ENCODE measurements at regions not wholly inside any gene's neighbourhood (a gene's known extent, or its start where the extent isn't known, plus 50 kb on each side); places are given as distances from the start of the nearest gene placed in this dataset.

GRCh38 chr1:110260194-110260593, 50.1 kb downstream of the KCNC4 start:
- no peak overlapping the region for H3K27ac Mint-ChIP-seq
- POLR2A ChIA-PET: no interaction called here
- no peak overlapping the region for H3K4me3 Mint-ChIP-seq
- CTCF ChIA-PET: no interaction called here
- H3K27ac ChIP-seq (ENCODE audit: low read depth, low read length): no peak overlapping the region
- H3K4me1 ChIP-seq (ENCODE audit: insufficient read depth, low read length): no peaks in the 10 kb centered on the region
- H3K4me3 ChIP-seq (ENCODE audit: low read length): no peak overlapping the region
- no peaks in the 10 kb centered on the region for H3K36me3 ChIP-seq (ENCODE audit: insufficient read depth, low read length)
- no peaks in the 10 kb centered on the region for H3K27me3 ChIP-seq (ENCODE audit: insufficient read depth, low read length, poor library complexity, severe bottlenecking)
- no peak for DNase-seq
- peaks cover 0 to 12% of the 10 kb centered on the region in 2 donors for H3K27me3 Mint-ChIP-seq
- no peaks in the 10 kb centered on the region for H3K4me1 Mint-ChIP-seq
- no peaks in the 10 kb centered on the region for H3K36me3 Mint-ChIP-seq
- no peaks in the 10 kb centered on the region for H3K9me3 ChIP-seq (ENCODE audit: low read length)
- no peaks in the 10 kb centered on the region for H3K9me3 Mint-ChIP-seq

- Mint-ChIP-seq H3K27ac (no peak overlapping the region), H3K36me3 (no peaks in the 10 kb centered on the region), H3K4me1 (no peaks in the 10 kb centered on the region), H3K9me3 (no peaks in the 10 kb centered on the region), H3K27me3 (peaks cover 6 to 19% of the 10 kb centered on the region in 2 donors), H3K4me3 (no peak overlapping the region)
- Histone ChIP-seq H3K36me3 (ENCODE audit: insufficient read depth, low read length) (no peaks in the 10 kb centered on the region), H3K27me3 (ENCODE audit: insufficient read depth, low read length, poor library complexity, severe bottlenecking) (peaks cover 3% of the 10 kb centered on the region), H3K9me3 (ENCODE audit: low read length) (no peaks in the 10 kb centered on the region), H3K27ac (ENCODE audit: low read depth, low read length) (no peak overlapping the region), H3K4me1 (ENCODE audit: insufficient read depth, low read length) (no peaks in the 10 kb centered on the region), H3K4me3 (ENCODE audit: low read length) (no peak overlapping the region)
- ChIA-PET POLR2A (no interaction called here), CTCF (interaction anchor here (1.9 kb wide), 1 partner anchor 59 kb away, joined by 5 read pairs; no protein-coding TSS in a partner anchor)
- DNase-seq: no peak
These were observed 52.2 kb downstream of the KCNC4 start for GRCh38 chr1:110262296-110262695.

- DNase-seq: no peak
- Mint-ChIP-seq H3K9me3 (no peaks in the 10 kb centered on the region), H3K4me3 (no peak overlapping the region), H3K27me3 (peaks cover 6 to 19% of the 10 kb centered on the region in 2 donors), H3K36me3 (no peaks in the 10 kb centered on the region), H3K27ac (no peak overlapping the region), H3K4me1 (no peaks in the 10 kb centered on the region)
- no peaks in the 10 kb centered on the region for H3K9me3 ChIP-seq (ENCODE audit: low read length)
- H3K4me1 ChIP-seq (ENCODE audit: insufficient read depth, low read length): no peaks in the 10 kb centered on the region
- H3K36me3 ChIP-seq (ENCODE audit: insufficient read depth, low read length): no peaks in the 10 kb centered on the region
- ChIA-PET CTCF (interaction anchor here (1.0 to 1.9 kb wide), 2 partner anchors 55 to 60 kb away, joined by 3 to 5 read pairs; no protein-coding TSS in a partner anchor), POLR2A (interaction anchor here (0.5 kb wide), 1 partner anchor 551 kb away, joined by 6 read pairs; the partner anchor contains the start of gene GSTM5)
- no peak overlapping the region for H3K4me3 ChIP-seq (ENCODE audit: low read length)
- no peak overlapping the region for H3K27ac ChIP-seq (ENCODE audit: low read depth, low read length)
- peaks cover 3% of the 10 kb centered on the region for H3K27me3 ChIP-seq (ENCODE audit: insufficient read depth, low read length, poor library complexity, severe bottlenecking)
These were observed 52.9 kb downstream of the KCNC4 start for GRCh38 chr1:110262846-110263631.

- Histone ChIP-seq H3K9me3 (ENCODE audit: low read length) (no peaks in the 10 kb centered on the region), H3K27me3 (ENCODE audit: insufficient read depth, low read length, poor library complexity, severe bottlenecking) (peaks cover 3% of the 10 kb centered on the region), H3K36me3 (ENCODE audit: insufficient read depth, low read length) (no peaks in the 10 kb centered on the region), H3K4me1 (ENCODE audit: insufficient read depth, low read length) (no peaks in the 10 kb centered on the region), H3K4me3 (ENCODE audit: low read length) (no peak overlapping the region), H3K27ac (ENCODE audit: low read depth, low read length) (no peak overlapping the region)
- Mint-ChIP-seq H3K9me3 (no peaks in the 10 kb centered on the region), H3K27ac (no peak overlapping the region), H3K4me3 (no peak overlapping the region), H3K36me3 (no peaks in the 10 kb centered on the region), H3K27me3 (peaks cover 6 to 15% of the 10 kb centered on the region in 2 donors), H3K4me1 (no peaks in the 10 kb centered on the region)
- POLR2A ChIA-PET: no interaction called here
- no peak for DNase-seq
- CTCF ChIA-PET: no interaction called here
These were observed 54.3 kb downstream of the KCNC4 start for GRCh38 chr1:110264430-110264829.

- Mint-ChIP-seq H3K36me3 (no peaks in the 10 kb centered on the region), H3K27me3 (peaks cover 6 to 15% of the 10 kb centered on the region in 2 donors), H3K9me3 (no peaks in the 10 kb centered on the region), H3K4me1 (no peaks in the 10 kb centered on the region), H3K4me3 (no peak overlapping the region), H3K27ac (no peak overlapping the region)
- no peaks in the 10 kb centered on the region for H3K4me1 ChIP-seq (ENCODE audit: insufficient read depth, low read length)
- no peaks in the 10 kb centered on the region for H3K9me3 ChIP-seq (ENCODE audit: low read length)
- peaks cover 3% of the 10 kb centered on the region for H3K27me3 ChIP-seq (ENCODE audit: insufficient read depth, low read length, poor library complexity, severe bottlenecking)
- no peak overlapping the region for H3K4me3 ChIP-seq (ENCODE audit: low read length)
- CTCF ChIA-PET: no interaction called here
- POLR2A ChIA-PET: no interaction called here
- no peak for DNase-seq
- H3K27ac ChIP-seq (ENCODE audit: low read depth, low read length): no peak overlapping the region
- H3K36me3 ChIP-seq (ENCODE audit: insufficient read depth, low read length): no peaks in the 10 kb centered on the region
These were observed 55.1 kb downstream of the KCNC4 start for GRCh38 chr1:110265186-110265585.

- POLR2A ChIA-PET: no interaction called here
- CTCF ChIA-PET: no interaction called here
- Histone ChIP-seq H3K4me1 (ENCODE audit: insufficient read depth, low read length) (no peaks in the 10 kb centered on the region), H3K27ac (ENCODE audit: low read depth, low read length) (no peak overlapping the region), H3K27me3 (ENCODE audit: insufficient read depth, low read length, poor library complexity, severe bottlenecking) (peaks cover 3% of the 10 kb centered on the region), H3K4me3 (ENCODE audit: low read length) (no peak overlapping the region), H3K36me3 (ENCODE audit: insufficient read depth, low read length) (no peaks in the 10 kb centered on the region), H3K9me3 (ENCODE audit: low read length) (no peaks in the 10 kb centered on the region)
- H3K9me3 Mint-ChIP-seq: no peaks in the 10 kb centered on the region
- no peak overlapping the region for H3K4me3 Mint-ChIP-seq
- no peaks in the 10 kb centered on the region for H3K4me1 Mint-ChIP-seq
- no peak for DNase-seq
- H3K27me3 Mint-ChIP-seq: peaks cover 8 to 21% of the 10 kb centered on the region in 2 donors
- H3K36me3 Mint-ChIP-seq: peaks cover 0 to 2% (median 0%) of the 10 kb centered on the region in 3 donors
- peak overlapping the region in 1 of 8 donors; percentile 12 for H3K27ac Mint-ChIP-seq
These were observed 56.7 kb downstream of the KCNC4 start for GRCh38 chr1:110266834-110267233.

GRCh38 chr1:110267260-110267659, 57.1 kb downstream of the KCNC4 start:
- Mint-ChIP-seq H3K36me3 (peaks cover 0 to 2% (median 0%) of the 10 kb centered on the region in 3 donors), H3K4me3 (no peak overlapping the region), H3K27me3 (peaks cover 8 to 21% of the 10 kb centered on the region in 2 donors), H3K4me1 (no peaks in the 10 kb centered on the region), H3K27ac (no peak overlapping the region), H3K9me3 (no peaks in the 10 kb centered on the region)
- Histone ChIP-seq H3K4me1 (ENCODE audit: insufficient read depth, low read length) (no peaks in the 10 kb centered on the region), H3K36me3 (ENCODE audit: insufficient read depth, low read length) (no peaks in the 10 kb centered on the region), H3K4me3 (ENCODE audit: low read length) (no peak overlapping the region), H3K27me3 (ENCODE audit: insufficient read depth, low read length, poor library complexity, severe bottlenecking) (peaks cover 3% of the 10 kb centered on the region), H3K27ac (ENCODE audit: low read depth, low read length) (no peak overlapping the region), H3K9me3 (ENCODE audit: low read length) (no peaks in the 10 kb centered on the region)
- no peak for DNase-seq
- CTCF ChIA-PET: no interaction called here
- POLR2A ChIA-PET: no interaction called here

- no peaks in the 10 kb centered on the region for H3K9me3 Mint-ChIP-seq
- CTCF ChIA-PET: interaction anchor here (1.0 kb wide), 1 partner anchor 20 kb away, joined by 3 read pairs; no protein-coding TSS in a partner anchor
- POLR2A ChIA-PET: no interaction called here
These were observed 61.9 kb downstream of the KCNC4 start for GRCh38 chr1:110272045-110272444.

More at GRCh38 chr1:110272045-110272444, 61.9 kb downstream of the KCNC4 start:
- Mint-ChIP-seq H3K27ac (peak overlapping the region in 1 of 8 donors; percentile 13), H3K4me3 (no peak overlapping the region), H3K36me3 (peaks cover 0 to 2% (median 0%) of the 10 kb centered on the region in 3 donors), H3K4me1 (no peaks in the 10 kb centered on the region), H3K27me3 (peaks cover 5 to 13% of the 10 kb centered on the region in 2 donors)
- no peaks in the 10 kb centered on the region for H3K4me1 ChIP-seq (ENCODE audit: insufficient read depth, low read length)
- H3K27me3 ChIP-seq (ENCODE audit: insufficient read depth, low read length, poor library complexity, severe bottlenecking): peaks cover 5% of the 10 kb centered on the region
- H3K9me3 ChIP-seq (ENCODE audit: low read length): no peaks in the 10 kb centered on the region
- H3K4me3 ChIP-seq (ENCODE audit: low read length): no peak overlapping the region
- H3K36me3 ChIP-seq (ENCODE audit: insufficient read depth, low read length): no peaks in the 10 kb centered on the region
- no peak overlapping the region for H3K27ac ChIP-seq (ENCODE audit: low read depth, low read length)
- no peak for DNase-seq

Measured in CD8-positive, alpha-beta memory T cell (primary cell).